ENCODE measurements at regions not wholly inside any gene's neighbourhood (a gene's known extent, or its start where the extent isn't known, plus 50 kb on each side); places are given as distances from the start of the nearest gene placed in this dataset.

- TF ChIP-seq EZH2phosphoT487 (IDR thresholded peaks at IDR 0.05; ENCODE audit: unreplicated experiment): no peak
- no peak for TF ChIP-seq CTCF (conservative IDR thresholded peaks at IDR 0.05; ENCODE audit: low read depth in 2 of 2)
- TF ChIP-seq POLR2AphosphoS5 (IDR thresholded peaks at IDR 0.05; ENCODE audit: low read depth): no peak
- TF ChIP-seq EZH2 (IDR thresholded peaks at IDR 0.05; ENCODE audit: low read depth, unreplicated experiment): no peak
- TF ChIP-seq ZNF331 (CRISPR knock-in tag; IDR thresholded peaks at IDR 0.05; ENCODE audit: low read depth): no peak
- no peak for TF ChIP-seq ETS1 (IDR thresholded peaks at IDR 0.05)
- TF ChIP-seq REST (IDR thresholded peaks at IDR 0.05; ENCODE audit: unreplicated experiment): no peak
- no peak for TF ChIP-seq JUNB (IDR thresholded peaks at IDR 0.05; ENCODE audit: unreplicated experiment)
- TF ChIP-seq ZNF462 (CRISPR knock-in tag; IDR thresholded peaks at IDR 0.05): no peak
These were observed 74.0 kb upstream of the EN2 start for GRCh38 chr7:155383756-155384491.

Measured in GM23338 (cell line).